HEK293T (cell line): ENCODE measurements at regions not wholly inside any gene's neighbourhood (a gene's known extent, or its start where the extent isn't known, plus 50 kb on each side); places are given as distances from the start of the nearest gene placed in this dataset.

Experiments
- FOXM1 ChIP-seq: fragments of 450-650 bp; IDR thresholded peaks from 2 replicates; pipeline ENCODE4 v1.6.1; 2017; ENCODE audit warnings: mild to moderate bottlenecking, borderline replicate concordance
- NFRKB ChIP-seq: fragments of 450-650 bp; IDR thresholded peaks from 2 replicates; pipeline ENCODE4 v1.6.1; 2016; ENCODE audit warnings: mild to moderate bottlenecking, moderate library complexity
- TARDBP ChIP-seq: fragments of 450-650 bp; IDR thresholded peaks from 2 replicates; pipeline ENCODE4 v1.6.1; 2016

GRCh38 chr5:67792891-67793290, 422.7 kb upstream of the PIK3R1 start:
- TF ChIP-seq TARDBP (no peak), FOXM1 (no peak), NFRKB (no peak)
